Keratinocyte (primary cell): ENCODE measurements at regions not wholly inside any gene's neighbourhood (a gene's known extent, or its start where the extent isn't known, plus 50 kb on each side); places are given as distances from the start of the nearest gene placed in this dataset.

ENCODE experiments used
- DNase-seq: peaks from one replicate; pipeline ENCODE4 v3.0.0-alpha.2; 2011; ENCODE audit warnings: low read depth, missing footprints, low spot score
- FAIRE-seq: peaks from 2 replicates; lab custom pipeline; 2011; peaks lifted over from hg19 to GRCh38; lab: Jason Lieb, UNC
- H2AFZ ChIP-seq: 2 replicates; pipeline ENCODE4 v1.6.0; 2012; ENCODE audit warnings: low read length, control low read depth, inconsistent platforms; ENCODE audit not compliant: control insufficient read depth
- H3K27ac ChIP-seq: 2 replicates; pipeline ENCODE4 v1.5.1; 2011; ENCODE audit warnings: low read length; ENCODE audit not compliant: control insufficient read depth, insufficient read depth
- H3K27me3 ChIP-seq: 3 replicates; pipeline ENCODE4 v1.6.0; 2011; ENCODE audit warnings: low read length; ENCODE audit not compliant: control insufficient read depth, insufficient read depth; ENCODE audit errors: extremely low read depth
- H3K36me3 ChIP-seq, 2 experiments: 2 replicates in 1 of 2; 3 replicates in 1 of 2; pipeline ENCODE4 v1.5.1; 2011; ENCODE audit warnings: low read length in 2 of 2, mild to moderate bottlenecking in 1 of 2; ENCODE audit not compliant: control insufficient read depth in 2 of 2, insufficient read depth in 2 of 2; ENCODE audit errors: extremely low read depth in 1 of 2
- H3K4me1 ChIP-seq: 3 replicates; pipeline ENCODE4 v1.5.1; 2011; ENCODE audit warnings: low read length; ENCODE audit not compliant: control insufficient read depth, insufficient read depth; ENCODE audit errors: extremely low read depth
- H3K4me2 ChIP-seq: 3 replicates; pipeline ENCODE4 v1.6.0; 2011; ENCODE audit warnings: low read depth, low read length; ENCODE audit not compliant: control insufficient read depth, insufficient read depth; ENCODE audit errors: extremely low read depth
- H3K4me3 ChIP-seq, 3 experiments: fragments of 200-600 bp in 1 of 3; sonication (generic) in 1 of 3; 2 replicates in 2 of 3; 3 replicates in 1 of 3; pipeline ENCODE4 v1.5.1; 2011 to 2016; ENCODE audit warnings: low read length in 3 of 3, mild to moderate bottlenecking in 3 of 3, control low read depth in 2 of 3, inconsistent platforms in 1 of 3, low read depth in 1 of 3, mixed read lengths in 1 of 3, mixed run types in 1 of 3, moderate library complexity in 1 of 3; ENCODE audit not compliant: control insufficient read depth in 2 of 3, insufficient read depth in 2 of 3; ENCODE audit errors: extremely low read depth in 1 of 3
- H3K79me2 ChIP-seq: 2 replicates; pipeline ENCODE4 v1.6.0; 2012; ENCODE audit warnings: low read length; ENCODE audit not compliant: control insufficient read depth, insufficient read depth
- H3K9ac ChIP-seq: 3 replicates; pipeline ENCODE4 v1.6.0; 2011; ENCODE audit warnings: low read length; ENCODE audit not compliant: control insufficient read depth, insufficient read depth; ENCODE audit errors: extremely low read depth
- H3K9me1 ChIP-seq: 3 replicates; pipeline ENCODE4 v1.6.0; 2011; ENCODE audit warnings: low read length; ENCODE audit not compliant: control insufficient read depth, insufficient read depth; ENCODE audit errors: extremely low read depth
- H3K9me3 ChIP-seq: 2 replicates; pipeline ENCODE4 v1.5.1; 2012; ENCODE audit warnings: low read depth, low read length; ENCODE audit not compliant: control insufficient read depth
- H4K20me1 ChIP-seq: 3 replicates; pipeline ENCODE4 v1.6.0; 2011; ENCODE audit warnings: low read length; ENCODE audit not compliant: control insufficient read depth, insufficient read depth; ENCODE audit errors: extremely low read depth
- EZH2 ChIP-seq: IDR thresholded peaks from one replicate; pipeline ENCODE4 v1.6.1; 2012; ENCODE audit warnings: inconsistent platforms, mild to moderate bottlenecking, low read length, moderate library complexity
- dilution Hi-C: fragments of 300-500 bp; cut with MboI; formaldehyde crosslinking; loops from one replicate; pipeline ENCODE4 v1.7.0; 2020; ENCODE audit warnings: low sequenced_read_pairs; ENCODE audit not compliant: extremely low pct_ligation_motif_present
- TF ChIP-seq, protein P1 (sequence below), 3 experiments: IDR thresholded peaks in 1 of 3; conservative IDR thresholded peaks in 1 of 3; optimal IDR thresholded peaks in 1 of 3; 2 replicates in 2 of 3; 3 replicates in 1 of 3; pipeline versions ENCODE3 to v1.5.1; 2011; ENCODE audit warnings: low read length in 3 of 3, mild to moderate bottlenecking in 3 of 3, moderate library complexity in 2 of 3, control low read depth in 1 of 3, inconsistent platforms in 1 of 3; ENCODE audit not compliant: insufficient read depth in 2 of 3; ENCODE audit errors: extremely low read depth in 1 of 3

DNA sequence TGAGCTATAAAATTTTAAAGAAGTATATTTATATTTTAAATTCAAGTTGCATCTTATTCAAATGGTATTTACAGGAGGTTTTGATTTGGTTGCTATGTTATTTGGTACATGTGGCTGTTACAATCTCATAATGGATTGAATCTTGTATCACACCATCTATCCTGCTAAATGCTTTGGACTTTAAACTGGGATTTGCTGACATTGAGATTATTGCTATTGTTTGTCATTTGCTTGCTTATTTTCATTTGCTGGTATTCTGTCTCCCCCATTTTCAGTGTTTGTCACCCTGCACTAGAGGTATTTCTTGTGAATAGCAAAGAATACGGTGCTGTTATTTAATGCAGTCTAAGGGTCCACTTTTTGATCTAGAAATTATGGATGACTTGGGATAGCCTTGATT is 171.1 kb downstream of the SH2D4B start:
- no peaks in the 10 kb centered on the region for H3K79me2 ChIP-seq
- FAIRE-seq, result no peak
- no peak overlapping the region for H2AFZ ChIP-seq
- no peaks in the 10 kb centered on the region for H4K20me1 ChIP-seq
- no peak overlapping the region for H3K9ac ChIP-seq
- dilution Hi-C loops, result no loop called here
- no peaks in the 10 kb centered on the region for H3K9me3 ChIP-seq
- H3K9me1 ChIP-seq, result no peaks in the 10 kb centered on the region
- no peak overlapping the region for H3K4me3 ChIP-seq
- TF ChIP-seq, protein P1, sequence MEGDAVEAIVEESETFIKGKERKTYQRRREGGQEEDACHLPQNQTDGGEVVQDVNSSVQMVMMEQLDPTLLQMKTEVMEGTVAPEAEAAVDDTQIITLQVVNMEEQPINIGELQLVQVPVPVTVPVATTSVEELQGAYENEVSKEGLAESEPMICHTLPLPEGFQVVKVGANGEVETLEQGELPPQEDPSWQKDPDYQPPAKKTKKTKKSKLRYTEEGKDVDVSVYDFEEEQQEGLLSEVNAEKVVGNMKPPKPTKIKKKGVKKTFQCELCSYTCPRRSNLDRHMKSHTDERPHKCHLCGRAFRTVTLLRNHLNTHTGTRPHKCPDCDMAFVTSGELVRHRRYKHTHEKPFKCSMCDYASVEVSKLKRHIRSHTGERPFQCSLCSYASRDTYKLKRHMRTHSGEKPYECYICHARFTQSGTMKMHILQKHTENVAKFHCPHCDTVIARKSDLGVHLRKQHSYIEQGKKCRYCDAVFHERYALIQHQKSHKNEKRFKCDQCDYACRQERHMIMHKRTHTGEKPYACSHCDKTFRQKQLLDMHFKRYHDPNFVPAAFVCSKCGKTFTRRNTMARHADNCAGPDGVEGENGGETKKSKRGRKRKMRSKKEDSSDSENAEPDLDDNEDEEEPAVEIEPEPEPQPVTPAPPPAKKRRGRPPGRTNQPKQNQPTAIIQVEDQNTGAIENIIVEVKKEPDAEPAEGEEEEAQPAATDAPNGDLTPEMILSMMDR (optimal IDR thresholded peaks at IDR 0.05 in 1 of 3, IDR thresholded peaks at IDR 0.05 in 1 of 3, conservative IDR thresholded peaks at IDR 0.05 in 1 of 3; ENCODE audit: extremely low read depth in 1 of 3, insufficient read depth in 2 of 3, low read length in 3 of 3), result no peak
- TF ChIP-seq EZH2, result no peak
- H3K27me3 ChIP-seq, result no peaks in the 10 kb centered on the region
- H3K27ac ChIP-seq, result no peak overlapping the region
- H3K4me2 ChIP-seq, result no peak overlapping the region
- no peak for DNase-seq
- no peaks in the 10 kb centered on the region for H3K4me1 ChIP-seq
- no peaks in the 10 kb centered on the region for H3K36me3 ChIP-seq

DNA sequence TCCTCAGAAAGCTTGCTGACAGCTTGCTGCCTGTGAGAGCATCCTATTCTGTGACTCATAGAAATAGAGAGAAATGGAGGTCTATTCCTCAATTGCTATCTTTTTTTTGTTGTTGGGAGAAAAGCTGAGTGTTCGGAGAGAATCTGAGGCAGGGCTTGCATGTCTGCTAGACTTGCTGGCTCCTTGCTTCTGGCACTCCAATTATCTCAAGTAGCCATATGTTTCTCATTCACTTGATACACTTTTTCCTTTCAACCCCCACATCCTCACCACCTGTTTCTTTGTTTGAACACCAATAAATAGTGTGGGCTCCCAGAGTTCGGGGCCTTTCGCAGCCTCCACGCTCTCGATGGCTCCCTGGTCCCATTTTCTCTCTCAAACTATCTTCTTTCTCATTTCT is 172.2 kb downstream of the SH2D4B start:
- TF ChIP-seq EZH2, result no peak
- TF ChIP-seq, protein P1 (optimal IDR thresholded peaks at IDR 0.05 in 1 of 3, IDR thresholded peaks at IDR 0.05 in 1 of 3, conservative IDR thresholded peaks at IDR 0.05 in 1 of 3; ENCODE audit: extremely low read depth in 1 of 3, insufficient read depth in 2 of 3, low read length in 3 of 3), result no peak
- H3K79me2 ChIP-seq, result no peaks in the 10 kb centered on the region
- H3K9me1 ChIP-seq, result no peaks in the 10 kb centered on the region
- no peak overlapping the region for H3K9ac ChIP-seq
- no peak overlapping the region for H3K4me3 ChIP-seq
- no peaks in the 10 kb centered on the region for H3K27me3 ChIP-seq
- no peak for FAIRE-seq
- H2AFZ ChIP-seq, result no peak overlapping the region
- no peaks in the 10 kb centered on the region for H4K20me1 ChIP-seq
- H3K9me3 ChIP-seq, result no peaks in the 10 kb centered on the region
- DNase-seq, result no peak
- H3K27ac ChIP-seq, result no peak overlapping the region
- H3K36me3 ChIP-seq, result no peaks in the 10 kb centered on the region
- no peaks in the 10 kb centered on the region for H3K4me1 ChIP-seq
- dilution Hi-C loops, result no loop called here
- H3K4me2 ChIP-seq, result no peak overlapping the region
